SK-N-DZ (cell line): ENCODE measurements at regions not wholly inside any gene's neighbourhood (a gene's known extent, or its start where the extent isn't known, plus 50 kb on each side); places are given as distances from the start of the nearest gene placed in this dataset.

Experiments
- DNase-seq: peaks from one replicate; pipeline ENCODE4 v3.0.0-alpha.2; 2015; ENCODE audit warnings: low spot score

DNA sequence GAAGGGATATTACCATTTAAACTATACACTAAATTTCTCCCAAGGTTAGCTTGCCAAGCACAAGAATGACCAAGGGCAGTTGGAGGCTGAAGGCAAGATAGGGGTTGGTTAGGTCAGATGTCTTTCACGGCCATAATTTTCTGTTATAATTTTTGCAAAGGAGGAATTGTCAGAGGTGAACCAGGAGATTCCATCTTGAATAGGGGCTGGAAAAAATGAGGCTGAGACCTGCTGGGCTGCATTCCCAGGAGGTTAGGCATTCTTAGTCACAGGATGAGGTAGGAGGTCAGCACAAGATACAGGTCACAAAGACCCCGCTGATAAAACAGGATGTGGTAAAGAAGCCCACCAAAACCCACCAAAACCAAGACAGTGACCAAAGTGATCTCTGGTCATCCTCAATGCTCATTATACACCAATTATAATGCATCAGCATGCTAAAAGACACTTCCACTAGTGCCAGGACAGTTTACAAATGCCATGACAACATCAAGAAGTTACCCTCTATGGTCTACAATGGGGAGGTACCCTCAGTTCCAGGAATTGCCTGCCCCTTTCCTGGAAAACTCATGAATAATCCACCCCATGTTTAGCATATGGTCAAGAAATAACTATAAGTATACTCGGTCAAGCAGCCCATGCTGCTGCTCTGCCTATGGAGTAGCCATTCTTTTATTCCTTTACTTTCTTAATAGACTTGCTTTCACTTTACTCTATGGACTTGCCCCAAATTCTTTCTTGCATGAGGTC is 371.8 kb upstream of the SULF2 start:
- DNase-seq, result no peak

DNA sequence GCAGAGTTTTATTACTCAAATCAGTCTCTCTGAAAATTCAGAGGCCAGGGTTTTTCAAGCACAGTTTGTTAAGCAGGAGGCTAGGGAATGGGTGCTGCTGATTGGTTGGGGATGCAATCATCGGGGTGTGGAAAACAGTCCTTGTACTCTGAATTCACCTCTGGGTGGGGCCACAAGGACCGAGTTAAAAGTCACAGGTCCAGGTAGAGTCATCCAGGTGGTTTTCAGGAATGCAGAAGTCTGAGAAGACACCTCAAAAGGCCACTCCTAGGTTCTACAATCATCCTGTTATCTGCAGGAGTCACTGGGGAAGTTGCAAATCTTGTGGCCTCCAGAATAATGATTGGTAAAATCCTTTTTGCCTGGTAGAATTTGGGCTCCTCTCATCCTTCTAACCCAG is 371.2 kb upstream of the SULF2 start:
- DNase-seq, result no peak

DNA sequence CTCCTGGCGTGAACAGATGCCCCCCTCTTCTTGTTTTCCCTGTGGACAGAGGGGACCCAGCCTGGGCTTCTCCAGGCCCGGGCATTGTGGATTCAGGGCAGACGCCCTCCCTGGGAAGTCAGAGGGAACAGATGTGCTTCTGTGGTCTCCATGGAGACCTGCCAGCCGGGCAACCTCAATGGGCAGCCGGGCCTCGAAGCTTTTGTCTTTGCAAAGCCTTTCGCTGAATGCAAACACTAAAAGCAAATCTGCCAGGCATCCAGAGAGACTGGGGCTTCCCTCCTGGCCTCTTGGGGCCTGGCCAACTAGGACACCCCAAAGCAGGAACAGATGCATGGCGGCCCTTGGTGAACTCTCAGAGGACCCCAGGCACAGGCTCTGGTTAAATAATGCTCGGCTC is 370.0 kb upstream of the SULF2 start:
- no peak for DNase-seq

DNA sequence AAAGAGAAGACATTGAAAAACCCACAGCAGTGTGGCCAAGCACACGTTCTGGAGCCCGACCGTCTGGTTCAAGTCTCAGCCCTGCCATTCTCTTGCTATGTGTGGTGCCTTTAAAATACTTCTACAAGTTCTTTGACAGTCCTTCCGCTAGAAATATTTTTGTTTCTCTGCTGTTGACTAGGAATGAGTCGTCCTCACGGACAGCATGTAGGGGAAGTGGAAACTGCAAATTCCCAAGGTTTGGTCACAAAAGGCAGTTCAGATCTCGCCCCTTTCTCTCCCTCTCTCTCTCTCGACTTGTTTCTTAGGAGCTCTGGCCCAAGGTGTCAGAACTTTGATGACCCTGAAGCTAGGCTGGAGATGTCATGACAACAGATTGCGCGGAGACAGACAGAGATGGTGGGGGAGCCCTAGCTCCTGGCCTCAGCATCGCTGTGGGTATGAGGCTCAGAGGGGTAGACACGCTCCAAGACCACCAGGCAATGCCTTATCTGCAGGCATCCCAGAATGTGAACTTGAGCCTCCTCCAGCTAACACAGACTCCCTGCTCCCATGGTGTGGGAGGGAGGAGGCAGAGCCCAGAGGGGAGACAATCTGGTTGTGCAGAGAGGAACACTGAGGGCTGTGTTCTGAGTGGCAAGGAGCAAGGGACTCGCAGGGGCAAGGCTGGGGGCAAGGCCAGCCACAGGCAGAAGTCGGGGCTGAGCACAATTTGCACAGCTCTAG is 368.9 kb upstream of the SULF2 start:
- no peak for DNase-seq

DNA sequence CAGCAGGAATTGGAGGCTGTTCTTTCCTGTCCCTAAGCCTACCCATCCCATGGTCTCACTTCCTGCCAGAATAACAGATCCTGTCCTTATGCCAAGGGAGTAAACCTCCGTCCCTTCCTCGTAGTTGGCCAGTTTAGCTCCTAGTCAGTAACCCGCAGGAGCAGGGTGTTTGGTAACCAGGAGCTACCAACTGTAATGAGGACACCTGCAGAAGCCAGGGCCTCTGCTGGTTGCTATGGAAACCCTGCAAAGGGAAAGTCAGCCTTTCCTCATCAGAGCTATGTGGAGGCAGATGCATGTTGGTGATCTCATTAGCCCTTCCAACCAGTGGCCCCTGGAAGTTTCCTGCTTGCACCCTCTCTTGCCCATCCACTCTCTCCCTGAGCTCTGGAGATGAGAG is 368.2 kb upstream of the SULF2 start:
- peak; percentile 94 for DNase-seq

DNA sequence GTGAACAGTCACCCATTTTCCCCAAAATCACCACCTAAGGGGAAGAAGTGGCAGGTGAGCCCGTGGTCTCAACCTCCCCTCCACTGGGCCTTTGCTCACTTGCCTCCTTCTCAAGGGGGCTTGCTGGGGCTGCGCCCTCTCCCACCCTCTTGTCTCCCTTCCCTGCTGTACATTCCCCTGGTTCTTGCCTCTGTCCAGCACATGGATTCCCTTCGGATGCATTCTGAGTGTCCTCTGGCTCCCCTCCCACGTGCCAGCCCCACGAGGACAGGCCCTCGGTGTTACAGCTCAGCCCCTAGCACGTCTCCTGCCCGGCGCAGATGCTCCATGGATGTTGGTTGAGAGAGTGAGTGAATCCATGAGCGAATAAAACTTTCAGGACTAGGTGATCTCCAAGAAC is 367.8 kb upstream of the SULF2 start:
- DNase-seq, result no peak

DNA sequence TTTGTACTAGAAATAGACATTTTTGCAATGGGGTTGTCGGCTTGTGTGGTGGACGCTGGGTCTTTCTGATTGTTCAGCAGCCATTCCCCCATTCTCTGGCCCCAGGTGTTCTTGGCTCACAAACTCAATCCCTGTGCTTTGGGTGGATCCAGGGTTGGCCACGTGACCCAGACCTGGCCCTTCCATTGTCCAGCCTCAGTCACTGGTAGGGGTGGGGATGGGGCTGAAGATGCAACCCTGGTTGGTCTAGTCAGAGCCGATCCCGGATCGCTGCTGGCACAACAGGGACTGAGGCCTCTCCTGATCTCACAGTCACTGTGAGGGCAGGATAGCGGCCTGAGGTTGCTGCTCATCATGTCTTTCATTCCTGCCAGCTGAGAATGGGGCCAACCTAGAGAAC is 365.3 kb upstream of the SULF2 start:
- DNase-seq, result no peak

DNA sequence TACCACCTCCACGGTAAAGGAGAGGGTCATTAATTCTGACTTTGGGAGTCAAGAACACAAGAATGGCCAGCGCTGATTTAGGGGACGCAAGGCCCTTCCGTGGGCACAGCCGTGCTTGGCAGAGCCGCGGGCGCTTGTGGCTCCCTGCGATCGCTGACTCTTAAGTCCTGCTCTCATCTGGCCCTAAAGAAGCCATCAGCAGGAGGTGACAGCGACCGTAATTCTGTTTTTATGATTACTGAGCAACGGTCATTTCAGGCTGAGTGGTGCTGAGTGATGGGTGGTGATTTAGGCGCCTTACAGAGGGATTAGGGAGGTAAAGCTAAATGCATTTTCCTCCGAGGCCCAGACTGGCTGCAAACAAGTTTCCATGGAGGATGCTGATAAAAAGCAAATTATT is 364.6 kb upstream of the SULF2 start:
- DNase-seq, result no peak

GRCh38 chr20:48148916-48149672 is 363.8 kb upstream of the SULF2 start:
- DNase-seq, result peak; percentile 32

DNA sequence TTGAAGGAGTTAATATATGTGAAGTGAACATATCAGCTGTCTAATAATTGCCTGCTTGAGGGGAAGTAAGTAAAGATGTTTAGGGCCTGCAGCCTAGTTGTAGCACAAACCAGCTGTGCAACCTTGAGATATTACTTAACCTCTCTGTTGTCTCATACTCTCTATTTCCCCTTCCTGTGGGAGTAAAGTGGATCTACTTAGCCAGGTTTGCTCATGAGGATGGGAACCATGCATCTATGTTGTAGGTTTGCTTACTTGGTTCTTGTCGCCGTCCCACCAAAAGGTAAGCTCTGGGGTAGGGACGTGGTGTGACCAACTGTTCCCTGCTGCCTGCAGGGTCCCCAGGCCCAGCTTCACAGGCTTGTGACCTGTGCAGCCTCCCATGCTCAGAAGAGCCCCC is 362.7 kb upstream of the SULF2 start:
- no peak for DNase-seq

- no peak for DNase-seq
These were observed 362.0 kb upstream of the SULF2 start for GRCh38 chr20:48147311-48147710.

DNA sequence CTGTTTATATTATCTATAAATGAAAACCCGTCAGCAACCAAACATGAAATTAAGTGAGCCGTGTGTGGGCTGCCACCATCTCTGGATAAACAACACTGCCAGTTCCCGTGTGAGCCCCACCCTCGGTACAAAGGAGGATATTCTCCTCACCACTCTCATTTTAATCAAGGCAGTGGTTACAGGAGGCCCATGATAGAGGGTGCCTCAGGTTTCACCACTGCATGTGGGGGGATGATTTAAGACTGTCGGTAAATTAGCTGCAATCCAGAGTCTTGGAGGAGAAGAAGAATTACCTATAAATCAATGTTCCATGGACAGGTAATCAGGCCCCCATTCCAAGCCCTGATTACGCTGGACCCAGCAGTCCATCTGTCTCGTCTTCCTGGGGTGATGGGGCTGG is 361.6 kb upstream of the SULF2 start:
- no peak for DNase-seq

- no peak for DNase-seq
These were observed 361.0 kb upstream of the SULF2 start for GRCh38 chr20:48146308-48146707.

- DNase-seq, result no peak
These were observed 358.3 kb upstream of the SULF2 start for GRCh38 chr20:48143435-48144081.

- DNase-seq, result no peak
These were observed 357.2 kb upstream of the SULF2 start for GRCh38 chr20:48142516-48142773.

DNA sequence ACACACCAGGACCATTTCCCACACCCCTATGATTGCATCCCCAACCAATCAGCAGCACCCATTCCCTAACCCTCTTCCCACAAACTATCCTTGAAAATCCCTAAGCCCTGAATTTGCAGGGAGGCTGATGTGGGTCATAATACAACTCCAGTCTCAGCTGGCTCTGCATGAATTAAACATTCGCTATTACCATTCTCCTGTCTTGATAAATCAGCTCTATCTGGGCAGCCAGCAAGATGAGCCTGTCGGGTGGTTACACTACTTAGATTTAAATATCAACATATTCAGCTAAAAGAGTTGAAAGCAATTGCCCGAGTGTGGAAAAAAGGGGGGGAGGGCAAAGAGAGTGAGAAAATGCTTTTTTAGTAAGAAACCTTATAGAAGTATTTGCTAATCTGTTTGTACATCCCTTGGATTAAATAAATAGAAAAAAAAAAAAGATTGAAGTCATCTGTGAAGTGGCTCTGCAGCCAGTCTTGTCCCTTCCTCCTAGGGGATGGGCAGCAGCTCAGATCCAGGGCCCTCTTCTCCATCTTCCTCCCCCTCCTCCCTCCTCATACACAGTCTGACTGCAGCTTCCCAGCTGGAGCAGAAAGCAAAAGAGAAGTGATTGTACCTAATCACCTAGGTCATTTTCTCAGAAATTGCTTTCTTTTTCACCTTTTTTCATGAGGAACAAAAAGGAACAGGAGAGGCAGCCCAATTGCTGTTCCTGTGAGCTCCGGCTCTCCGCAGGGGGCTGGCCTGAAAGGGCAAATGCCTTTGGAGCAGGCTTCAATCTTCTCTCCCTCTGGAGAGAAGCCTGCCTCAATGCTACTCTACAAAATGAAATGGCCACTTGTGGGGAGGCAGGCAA is 356.6 kb upstream of the SULF2 start:
- no peak for DNase-seq

GRCh38 chr20:48139262-48140041 is 354.2 kb upstream of the SULF2 start:
- DNase-seq, result no peak

- DNase-seq, result no peak
These were observed 347.6 kb upstream of the SULF2 start for GRCh38 chr20:48132834-48133233.

DNA sequence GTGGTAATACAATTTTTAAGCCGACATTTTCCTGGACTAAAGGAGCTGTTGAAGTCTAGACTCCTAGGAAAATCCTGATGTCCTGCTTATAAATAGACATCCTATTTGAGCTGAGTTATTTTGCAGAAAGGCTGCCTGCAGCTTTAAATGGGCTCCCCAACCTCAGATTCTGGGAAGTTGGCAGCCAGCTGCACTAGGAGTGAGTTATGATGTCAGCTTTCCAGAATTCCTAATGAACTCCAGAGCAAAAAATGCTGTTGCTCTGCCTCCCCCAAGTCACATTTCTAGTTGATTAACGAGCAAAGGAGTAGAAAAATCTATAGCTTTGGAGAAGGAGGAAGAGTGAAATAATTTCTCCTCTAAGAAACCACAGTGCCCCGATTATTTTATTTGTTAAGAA is 346.3 kb upstream of the SULF2 start:
- DNase-seq, result no peak

GRCh38 chr20:48129345-48129942 is 344.2 kb upstream of the SULF2 start:
- no peak for DNase-seq
